HG02642 (cell line): ENCODE measurements at regions not wholly inside any gene's neighbourhood (a gene's known extent, or its start where the extent isn't known, plus 50 kb on each side); places are given as distances from the start of the nearest gene placed in this dataset.
"Not testable (repeated sequence)": the region's sequence is repeated elsewhere in the genome, so short reads cannot be mapped to it uniquely, and the experiment has no call there.

ENCODE experiments used
- ATAC-seq: cut with Tn5 transposase; IDR thresholded peaks from one replicate; pipeline ENCODE4 v1.9.1; 2021; ENCODE audit warnings: mild to moderate bottlenecking; ENCODE audit not compliant: unreplicated experiment, poor library complexity

GRCh38 chr3:105140899-105141367, 225.8 kb upstream of the ALCAM start:
- no peak for ATAC-seq

GRCh38 chr3:105144837-105145236, 221.9 kb upstream of the ALCAM start:
- no peak for ATAC-seq

- ATAC-seq, result no peak
These were observed 221.2 kb upstream of the ALCAM start for GRCh38 chr3:105145511-105145910.

- not testable (repeated sequence) for ATAC-seq
These were observed 217.5 kb upstream of the ALCAM start for GRCh38 chr3:105149197-105149596.

- no peak for ATAC-seq
These were observed 213.7 kb upstream of the ALCAM start for GRCh38 chr3:105152987-105153386.

GRCh38 chr3:105154692-105155091, 212.0 kb upstream of the ALCAM start:
- ATAC-seq, result no peak

GRCh38 chr3:105157067-105157765, 209.5 kb upstream of the ALCAM start:
- ATAC-seq, result no peak

GRCh38 chr3:105157766-105158085, 209.0 kb upstream of the ALCAM start:
- no peak for ATAC-seq

GRCh38 chr3:105158286-105158685, 208.4 kb upstream of the ALCAM start:
- no peak for ATAC-seq

- ATAC-seq, result no peak
These were observed 204.3 kb upstream of the ALCAM start for GRCh38 chr3:105162448-105162847.

GRCh38 chr3:105166893-105167292, 199.8 kb upstream of the ALCAM start:
- no peak for ATAC-seq

- ATAC-seq, result no peak
These were observed 196.3 kb upstream of the ALCAM start for GRCh38 chr3:105170423-105170822.

GRCh38 chr3:105174017-105174615, 192.6 kb upstream of the ALCAM start:
- no peak for ATAC-seq

- no peak for ATAC-seq
These were observed 189.1 kb upstream of the ALCAM start for GRCh38 chr3:105177576-105177975.

GRCh38 chr3:105187344-105187743, 179.4 kb upstream of the ALCAM start:
- no peak for ATAC-seq

- no peak for ATAC-seq
These were observed 171.4 kb upstream of the ALCAM start for GRCh38 chr3:105195260-105195659.

GRCh38 chr3:105197863-105198262, 168.8 kb upstream of the ALCAM start:
- ATAC-seq, result no peak

GRCh38 chr3:105199217-105199616, 167.5 kb upstream of the ALCAM start:
- no peak for ATAC-seq

- ATAC-seq, result no peak
These were observed 156.6 kb upstream of the ALCAM start for GRCh38 chr3:105210141-105210540.

GRCh38 chr3:105214590-105214989, 152.1 kb upstream of the ALCAM start:
- ATAC-seq, result no peak

- ATAC-seq, result no peak
These were observed 144.1 kb upstream of the ALCAM start for GRCh38 chr3:105222568-105223093.

GRCh38 chr3:105223815-105224214, 142.9 kb upstream of the ALCAM start:
- no peak for ATAC-seq
